ENCODE measurements at regions not wholly inside any gene's neighbourhood (a gene's known extent, or its start where the extent isn't known, plus 50 kb on each side); places are given as distances from the start of the nearest gene placed in this dataset.

DNA sequence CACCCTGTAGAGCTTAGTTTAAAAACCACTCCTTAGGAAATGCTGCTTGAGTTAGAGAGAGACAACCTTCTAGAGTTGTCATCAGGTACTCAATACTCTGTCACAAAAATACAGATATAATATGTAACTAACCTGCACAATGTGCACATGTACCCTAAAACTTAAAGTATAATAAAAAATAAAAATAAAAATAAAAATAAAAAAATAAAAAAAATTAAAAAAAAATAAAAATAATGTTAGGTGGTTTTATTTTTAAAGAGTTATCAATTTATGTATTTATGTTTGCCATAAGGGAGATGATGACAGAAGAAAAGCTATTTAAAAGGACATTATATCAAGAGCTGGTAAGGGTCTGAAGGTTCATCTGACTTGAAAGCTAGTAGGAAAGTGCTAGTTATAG is 397.9 kb downstream of the TMA16 start:
- no peak for DNase-seq (ENCODE audit: low read depth in 1 of 2, low spot score in 1 of 2)
- TF ChIP-seq, protein P1, sequence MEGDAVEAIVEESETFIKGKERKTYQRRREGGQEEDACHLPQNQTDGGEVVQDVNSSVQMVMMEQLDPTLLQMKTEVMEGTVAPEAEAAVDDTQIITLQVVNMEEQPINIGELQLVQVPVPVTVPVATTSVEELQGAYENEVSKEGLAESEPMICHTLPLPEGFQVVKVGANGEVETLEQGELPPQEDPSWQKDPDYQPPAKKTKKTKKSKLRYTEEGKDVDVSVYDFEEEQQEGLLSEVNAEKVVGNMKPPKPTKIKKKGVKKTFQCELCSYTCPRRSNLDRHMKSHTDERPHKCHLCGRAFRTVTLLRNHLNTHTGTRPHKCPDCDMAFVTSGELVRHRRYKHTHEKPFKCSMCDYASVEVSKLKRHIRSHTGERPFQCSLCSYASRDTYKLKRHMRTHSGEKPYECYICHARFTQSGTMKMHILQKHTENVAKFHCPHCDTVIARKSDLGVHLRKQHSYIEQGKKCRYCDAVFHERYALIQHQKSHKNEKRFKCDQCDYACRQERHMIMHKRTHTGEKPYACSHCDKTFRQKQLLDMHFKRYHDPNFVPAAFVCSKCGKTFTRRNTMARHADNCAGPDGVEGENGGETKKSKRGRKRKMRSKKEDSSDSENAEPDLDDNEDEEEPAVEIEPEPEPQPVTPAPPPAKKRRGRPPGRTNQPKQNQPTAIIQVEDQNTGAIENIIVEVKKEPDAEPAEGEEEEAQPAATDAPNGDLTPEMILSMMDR (IDR thresholded peaks at IDR 0.05; ENCODE audit: low read depth, low read length), result no peak
- no peaks in the 10 kb centered on the region for H3K4me1 ChIP-seq (ENCODE audit: low read depth)

GRCh38 chr4:163895378-163896005 is 401.0 kb downstream of the TMA16 start:
- no peaks in the 10 kb centered on the region for H3K27me3 ChIP-seq

More for the DNA sequence above, 397.9 kb downstream of the TMA16 start:
- Histone ChIP-seq H3K9me3 (ENCODE audit: low read depth) (no peaks in the 10 kb centered on the region), H3K36me3 (no peaks in the 10 kb centered on the region), H3K27me3 (no peaks in the 10 kb centered on the region), H3K27ac (no peak overlapping the region), H3K4me3 (no peak overlapping the region)

GRCh38 chr4:163901319-163901718 is 406.8 kb downstream of the TMA16 start:
- DNase-seq (ENCODE audit: low read depth in 1 of 2, low spot score in 1 of 2), result no peak
- no peaks in the 10 kb centered on the region for H3K4me1 ChIP-seq (ENCODE audit: low read depth)
- no peaks in the 10 kb centered on the region for H3K27me3 ChIP-seq
- H3K27ac ChIP-seq, result no peak overlapping the region
- no peaks in the 10 kb centered on the region for H3K9me3 ChIP-seq (ENCODE audit: low read depth)
- H3K36me3 ChIP-seq, result no peaks in the 10 kb centered on the region
- H3K4me3 ChIP-seq, result no peak overlapping the region
- TF ChIP-seq, protein P1 (IDR thresholded peaks at IDR 0.05; ENCODE audit: low read depth, low read length), result no peak

More at GRCh38 chr4:163895378-163896005, 401.0 kb downstream of the TMA16 start:
- TF ChIP-seq, protein P1 (IDR thresholded peaks at IDR 0.05; ENCODE audit: low read depth, low read length), result no peak
- H3K9me3 ChIP-seq (ENCODE audit: low read depth), result no peaks in the 10 kb centered on the region
- no peaks in the 10 kb centered on the region for H3K4me1 ChIP-seq (ENCODE audit: low read depth)
- DNase-seq (ENCODE audit: low read depth in 1 of 2, low spot score in 1 of 2), result no peak
- H3K4me3 ChIP-seq, result no peak overlapping the region
- H3K27ac ChIP-seq, result no peak overlapping the region
- no peaks in the 10 kb centered on the region for H3K36me3 ChIP-seq

DNA sequence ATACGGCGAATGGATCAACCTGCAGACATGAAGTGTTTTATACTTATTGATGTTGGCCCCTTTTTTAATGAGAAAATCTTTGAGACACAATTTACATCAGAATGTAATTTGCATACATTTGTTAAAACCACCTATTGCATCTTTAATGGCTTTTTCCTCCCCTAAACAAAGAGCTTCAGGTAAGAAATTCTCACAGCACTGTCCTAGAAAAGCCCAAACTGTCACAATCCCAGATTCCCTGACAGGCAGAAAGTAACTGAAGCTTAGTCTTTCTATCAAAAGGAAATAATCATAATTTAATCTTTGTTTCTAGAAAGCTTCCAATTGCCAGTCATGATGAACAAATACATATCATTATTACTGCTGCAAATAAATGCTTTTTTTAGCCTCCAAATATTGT is 407.9 kb downstream of the TMA16 start:
- no peaks in the 10 kb centered on the region for H3K4me1 ChIP-seq (ENCODE audit: low read depth)
- H3K36me3 ChIP-seq, result no peaks in the 10 kb centered on the region
- DNase-seq (ENCODE audit: low read depth in 1 of 2, low spot score in 1 of 2), result no peak
- TF ChIP-seq, protein P1 (IDR thresholded peaks at IDR 0.05; ENCODE audit: low read depth, low read length), result no peak
- no peak overlapping the region for H3K4me3 ChIP-seq
- H3K9me3 ChIP-seq (ENCODE audit: low read depth), result no peaks in the 10 kb centered on the region
- H3K27me3 ChIP-seq, result no peaks in the 10 kb centered on the region
- H3K27ac ChIP-seq, result no peak overlapping the region

- no peaks in the 10 kb centered on the region for H3K9me3 ChIP-seq (ENCODE audit: low read depth)
- no peaks in the 10 kb centered on the region for H3K36me3 ChIP-seq
- DNase-seq (ENCODE audit: low read depth in 1 of 2, low spot score in 1 of 2), result no peak
- H3K27me3 ChIP-seq, result no peaks in the 10 kb centered on the region
- no peaks in the 10 kb centered on the region for H3K4me1 ChIP-seq (ENCODE audit: low read depth)
- no peak overlapping the region for H3K27ac ChIP-seq
- H3K4me3 ChIP-seq, result no peak overlapping the region
- TF ChIP-seq, protein P1 (IDR thresholded peaks at IDR 0.05; ENCODE audit: low read depth, low read length), result no peak
These were observed 417.4 kb downstream of the TMA16 start for GRCh38 chr4:163911891-163912290.
